ENCODE measurements at regions not wholly inside any gene's neighbourhood (a gene's known extent, or its start where the extent isn't known, plus 50 kb on each side); places are given as distances from the start of the nearest gene placed in this dataset.

DNA sequence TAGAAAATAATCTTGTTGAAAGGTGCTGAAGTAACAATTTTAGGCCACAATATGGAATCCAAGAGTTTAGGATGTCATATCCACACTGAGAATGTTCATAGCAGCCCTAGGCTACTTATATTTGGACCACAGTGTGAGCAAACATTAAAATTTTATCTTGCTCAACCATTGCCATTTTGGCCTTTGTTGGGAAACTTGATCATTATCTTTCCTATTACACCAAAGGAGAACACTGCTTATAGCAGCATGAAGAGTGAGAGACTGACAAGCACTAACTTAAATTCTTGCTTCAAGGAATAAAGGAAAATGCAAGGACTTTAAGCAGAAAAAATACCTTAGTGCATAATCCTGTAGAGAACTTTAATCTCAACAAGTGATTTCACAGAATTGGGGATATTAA, 86.3 kb upstream of the LRRTM4 start:
- H3K4me3 ChIP-seq (ENCODE audit: low read depth in 1 of 3, low read length in 3 of 3), result no peak overlapping the region
- H3K27me3 ChIP-seq (ENCODE audit: control insufficient read depth in 4 of 4, insufficient read depth in 4 of 4, low read length in 3 of 4), result peaks cover 0 to 2% (median 0%) of the 10 kb centered on the region in 4 donors
- H3K4me1 ChIP-seq (ENCODE audit: control insufficient read depth in 4 of 4, insufficient read depth in 4 of 4, low read length in 3 of 4), result peaks cover 0 to 5% (median 0%) of the 10 kb centered on the region in 4 donors
- no peak for DNase-seq (ENCODE audit: low spot score)
- TF ChIP-seq SP1 (IDR thresholded peaks at IDR 0.05) (no peak), TAF1 (conservative IDR thresholded peaks at IDR 0.05) (no peak), GABPA (IDR thresholded peaks at IDR 0.05 in 1 of 2, conservative IDR thresholded peaks at IDR 0.05 in 1 of 2) (no peak), NR2F2 (IDR thresholded peaks at IDR 0.05) (no peak), HNF4A (conservative IDR thresholded peaks at IDR 0.05) (no peak), JUND (IDR thresholded peaks at IDR 0.05) (no peak), RAD21 (IDR thresholded peaks at IDR 0.05) (no peak), EGR1 (IDR thresholded peaks at IDR 0.05; ENCODE audit: low read depth in 2 of 2) (no peak), HNF4G (IDR thresholded peaks at IDR 0.05) (no peak), FOXA2 (IDR thresholded peaks at IDR 0.05) (no peak), RXRA (IDR thresholded peaks at IDR 0.05) (no peak), FOXA1 (IDR thresholded peaks at IDR 0.05) (no peak), YY1 (IDR thresholded peaks at IDR 0.05) (no peak)
- TF ChIP-seq, protein P1, sequence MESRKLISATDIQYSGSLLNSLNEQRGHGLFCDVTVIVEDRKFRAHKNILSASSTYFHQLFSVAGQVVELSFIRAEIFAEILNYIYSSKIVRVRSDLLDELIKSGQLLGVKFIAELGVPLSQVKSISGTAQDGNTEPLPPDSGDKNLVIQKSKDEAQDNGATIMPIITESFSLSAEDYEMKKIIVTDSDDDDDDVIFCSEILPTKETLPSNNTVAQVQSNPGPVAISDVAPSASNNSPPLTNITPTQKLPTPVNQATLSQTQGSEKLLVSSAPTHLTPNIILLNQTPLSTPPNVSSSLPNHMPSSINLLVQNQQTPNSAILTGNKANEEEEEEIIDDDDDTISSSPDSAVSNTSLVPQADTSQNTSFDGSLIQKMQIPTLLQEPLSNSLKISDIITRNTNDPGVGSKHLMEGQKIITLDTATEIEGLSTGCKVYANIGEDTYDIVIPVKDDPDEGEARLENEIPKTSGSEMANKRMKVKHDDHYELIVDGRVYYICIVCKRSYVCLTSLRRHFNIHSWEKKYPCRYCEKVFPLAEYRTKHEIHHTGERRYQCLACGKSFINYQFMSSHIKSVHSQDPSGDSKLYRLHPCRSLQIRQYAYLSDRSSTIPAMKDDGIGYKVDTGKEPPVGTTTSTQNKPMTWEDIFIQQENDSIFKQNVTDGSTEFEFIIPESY (IDR thresholded peaks at IDR 0.05), result no peak
- TF ChIP-seq, protein P2, sequence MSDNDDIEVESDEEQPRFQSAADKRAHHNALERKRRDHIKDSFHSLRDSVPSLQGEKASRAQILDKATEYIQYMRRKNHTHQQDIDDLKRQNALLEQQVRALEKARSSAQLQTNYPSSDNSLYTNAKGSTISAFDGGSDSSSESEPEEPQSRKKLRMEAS (IDR thresholded peaks at IDR 0.05), result no peak
- TF ChIP-seq, protein P3, sequence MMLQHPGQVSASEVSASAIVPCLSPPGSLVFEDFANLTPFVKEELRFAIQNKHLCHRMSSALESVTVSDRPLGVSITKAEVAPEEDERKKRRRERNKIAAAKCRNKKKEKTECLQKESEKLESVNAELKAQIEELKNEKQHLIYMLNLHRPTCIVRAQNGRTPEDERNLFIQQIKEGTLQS (IDR thresholded peaks at IDR 0.05), result no peak
- TF ChIP-seq, protein P4, sequence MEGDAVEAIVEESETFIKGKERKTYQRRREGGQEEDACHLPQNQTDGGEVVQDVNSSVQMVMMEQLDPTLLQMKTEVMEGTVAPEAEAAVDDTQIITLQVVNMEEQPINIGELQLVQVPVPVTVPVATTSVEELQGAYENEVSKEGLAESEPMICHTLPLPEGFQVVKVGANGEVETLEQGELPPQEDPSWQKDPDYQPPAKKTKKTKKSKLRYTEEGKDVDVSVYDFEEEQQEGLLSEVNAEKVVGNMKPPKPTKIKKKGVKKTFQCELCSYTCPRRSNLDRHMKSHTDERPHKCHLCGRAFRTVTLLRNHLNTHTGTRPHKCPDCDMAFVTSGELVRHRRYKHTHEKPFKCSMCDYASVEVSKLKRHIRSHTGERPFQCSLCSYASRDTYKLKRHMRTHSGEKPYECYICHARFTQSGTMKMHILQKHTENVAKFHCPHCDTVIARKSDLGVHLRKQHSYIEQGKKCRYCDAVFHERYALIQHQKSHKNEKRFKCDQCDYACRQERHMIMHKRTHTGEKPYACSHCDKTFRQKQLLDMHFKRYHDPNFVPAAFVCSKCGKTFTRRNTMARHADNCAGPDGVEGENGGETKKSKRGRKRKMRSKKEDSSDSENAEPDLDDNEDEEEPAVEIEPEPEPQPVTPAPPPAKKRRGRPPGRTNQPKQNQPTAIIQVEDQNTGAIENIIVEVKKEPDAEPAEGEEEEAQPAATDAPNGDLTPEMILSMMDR (IDR thresholded peaks at IDR 0.05; ENCODE audit: low read depth, low read length, missing input control), result no peak
- TF ChIP-seq, protein P5, sequence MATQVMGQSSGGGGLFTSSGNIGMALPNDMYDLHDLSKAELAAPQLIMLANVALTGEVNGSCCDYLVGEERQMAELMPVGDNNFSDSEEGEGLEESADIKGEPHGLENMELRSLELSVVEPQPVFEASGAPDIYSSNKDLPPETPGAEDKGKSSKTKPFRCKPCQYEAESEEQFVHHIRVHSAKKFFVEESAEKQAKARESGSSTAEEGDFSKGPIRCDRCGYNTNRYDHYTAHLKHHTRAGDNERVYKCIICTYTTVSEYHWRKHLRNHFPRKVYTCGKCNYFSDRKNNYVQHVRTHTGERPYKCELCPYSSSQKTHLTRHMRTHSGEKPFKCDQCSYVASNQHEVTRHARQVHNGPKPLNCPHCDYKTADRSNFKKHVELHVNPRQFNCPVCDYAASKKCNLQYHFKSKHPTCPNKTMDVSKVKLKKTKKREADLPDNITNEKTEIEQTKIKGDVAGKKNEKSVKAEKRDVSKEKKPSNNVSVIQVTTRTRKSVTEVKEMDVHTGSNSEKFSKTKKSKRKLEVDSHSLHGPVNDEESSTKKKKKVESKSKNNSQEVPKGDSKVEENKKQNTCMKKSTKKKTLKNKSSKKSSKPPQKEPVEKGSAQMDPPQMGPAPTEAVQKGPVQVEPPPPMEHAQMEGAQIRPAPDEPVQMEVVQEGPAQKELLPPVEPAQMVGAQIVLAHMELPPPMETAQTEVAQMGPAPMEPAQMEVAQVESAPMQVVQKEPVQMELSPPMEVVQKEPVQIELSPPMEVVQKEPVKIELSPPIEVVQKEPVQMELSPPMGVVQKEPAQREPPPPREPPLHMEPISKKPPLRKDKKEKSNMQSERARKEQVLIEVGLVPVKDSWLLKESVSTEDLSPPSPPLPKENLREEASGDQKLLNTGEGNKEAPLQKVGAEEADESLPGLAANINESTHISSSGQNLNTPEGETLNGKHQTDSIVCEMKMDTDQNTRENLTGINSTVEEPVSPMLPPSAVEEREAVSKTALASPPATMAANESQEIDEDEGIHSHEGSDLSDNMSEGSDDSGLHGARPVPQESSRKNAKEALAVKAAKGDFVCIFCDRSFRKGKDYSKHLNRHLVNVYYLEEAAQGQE (IDR thresholded peaks at IDR 0.05), result no peak
- no peaks in the 10 kb centered on the region for H3K36me3 ChIP-seq (ENCODE audit: control insufficient read depth in 4 of 4, insufficient read depth in 3 of 4, low read depth in 1 of 4, low read length in 3 of 4)
- H3K9me3 ChIP-seq (ENCODE audit: control insufficient read depth in 4 of 4, low read length in 3 of 4), result no peaks in the 10 kb centered on the region
- no peak overlapping the region for H3K9ac ChIP-seq (ENCODE audit: low read depth in 1 of 2, low read length in 2 of 2)
- no peak overlapping the region for H3K27ac ChIP-seq (ENCODE audit: low read depth in 1 of 2, low read length in 2 of 2)
